ENCODE measurements at regions not wholly inside any gene's neighbourhood (a gene's known extent, or its start where the extent isn't known, plus 50 kb on each side); places are given as distances from the start of the nearest gene placed in this dataset.

DNA sequence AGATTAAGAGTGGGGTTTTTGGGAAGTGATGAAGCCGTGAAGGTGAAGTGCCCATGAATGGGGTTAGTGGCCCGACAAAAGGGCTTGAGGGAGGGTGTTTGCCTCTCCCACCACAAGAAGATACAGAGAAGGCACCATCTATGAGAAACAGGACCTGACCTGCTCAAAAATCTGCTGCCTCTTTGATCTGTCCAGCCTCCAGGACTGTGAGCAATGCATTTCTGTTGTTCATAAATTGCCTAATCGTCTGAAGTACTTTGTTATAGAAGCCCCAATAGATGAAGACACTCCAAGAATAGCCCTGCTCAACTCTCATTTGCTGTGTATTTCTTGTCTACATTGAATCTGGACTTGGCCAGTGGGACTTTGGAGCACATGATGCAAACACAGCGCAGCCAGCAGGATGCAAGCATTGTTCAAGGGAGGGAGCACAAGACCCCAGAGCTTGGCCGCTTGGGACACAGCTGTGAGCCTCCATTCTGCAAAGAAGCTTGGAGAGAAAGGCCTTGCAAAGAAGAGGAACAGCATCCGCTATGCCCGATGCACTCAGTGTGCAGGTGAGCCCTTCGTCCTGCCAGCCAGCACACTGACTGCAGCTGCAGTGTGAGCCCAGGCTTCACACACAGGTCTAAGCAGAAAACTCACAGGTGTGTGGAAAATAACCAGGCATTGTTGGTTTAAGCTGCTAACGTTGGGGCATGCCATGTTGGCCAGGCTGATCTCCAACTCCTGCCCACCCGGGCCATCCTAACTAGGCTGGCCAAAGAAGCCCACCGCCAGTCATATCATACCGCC is 73.2 kb upstream of the KLF6 start:
- TF ChIP-seq EP300 (IDR thresholded peaks at IDR 0.05; ENCODE audit: borderline replicate concordance) (no peak), NFIC (IDR thresholded peaks at IDR 0.05) (no peak), RAD21 (IDR thresholded peaks at IDR 0.05; ENCODE audit: low read depth) (no peak), EGR1 (IDR thresholded peaks at IDR 0.05) (no peak), TAF1 (IDR thresholded peaks at IDR 0.05; ENCODE audit: low read depth) (no peak), TCF12 (IDR thresholded peaks at IDR 0.05; ENCODE audit: low read depth) (no peak), TEAD4 (IDR thresholded peaks at IDR 0.05) (no peak), YY1 (IDR thresholded peaks at IDR 0.05; ENCODE audit: low read depth) (no peak), CEBPB (IDR thresholded peaks at IDR 0.05) (no peak), FOXM1 (IDR thresholded peaks at IDR 0.05; ENCODE audit: borderline replicate concordance, low read depth) (no peak), CREB1 (IDR thresholded peaks at IDR 0.05; ENCODE audit: low read depth) (no peak), ZBTB7A (IDR thresholded peaks at IDR 0.05; ENCODE audit: low read depth) (no peak)
- TF ChIP-seq, protein P1, sequence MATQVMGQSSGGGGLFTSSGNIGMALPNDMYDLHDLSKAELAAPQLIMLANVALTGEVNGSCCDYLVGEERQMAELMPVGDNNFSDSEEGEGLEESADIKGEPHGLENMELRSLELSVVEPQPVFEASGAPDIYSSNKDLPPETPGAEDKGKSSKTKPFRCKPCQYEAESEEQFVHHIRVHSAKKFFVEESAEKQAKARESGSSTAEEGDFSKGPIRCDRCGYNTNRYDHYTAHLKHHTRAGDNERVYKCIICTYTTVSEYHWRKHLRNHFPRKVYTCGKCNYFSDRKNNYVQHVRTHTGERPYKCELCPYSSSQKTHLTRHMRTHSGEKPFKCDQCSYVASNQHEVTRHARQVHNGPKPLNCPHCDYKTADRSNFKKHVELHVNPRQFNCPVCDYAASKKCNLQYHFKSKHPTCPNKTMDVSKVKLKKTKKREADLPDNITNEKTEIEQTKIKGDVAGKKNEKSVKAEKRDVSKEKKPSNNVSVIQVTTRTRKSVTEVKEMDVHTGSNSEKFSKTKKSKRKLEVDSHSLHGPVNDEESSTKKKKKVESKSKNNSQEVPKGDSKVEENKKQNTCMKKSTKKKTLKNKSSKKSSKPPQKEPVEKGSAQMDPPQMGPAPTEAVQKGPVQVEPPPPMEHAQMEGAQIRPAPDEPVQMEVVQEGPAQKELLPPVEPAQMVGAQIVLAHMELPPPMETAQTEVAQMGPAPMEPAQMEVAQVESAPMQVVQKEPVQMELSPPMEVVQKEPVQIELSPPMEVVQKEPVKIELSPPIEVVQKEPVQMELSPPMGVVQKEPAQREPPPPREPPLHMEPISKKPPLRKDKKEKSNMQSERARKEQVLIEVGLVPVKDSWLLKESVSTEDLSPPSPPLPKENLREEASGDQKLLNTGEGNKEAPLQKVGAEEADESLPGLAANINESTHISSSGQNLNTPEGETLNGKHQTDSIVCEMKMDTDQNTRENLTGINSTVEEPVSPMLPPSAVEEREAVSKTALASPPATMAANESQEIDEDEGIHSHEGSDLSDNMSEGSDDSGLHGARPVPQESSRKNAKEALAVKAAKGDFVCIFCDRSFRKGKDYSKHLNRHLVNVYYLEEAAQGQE (IDR thresholded peaks at IDR 0.05; ENCODE audit: low read depth) = no peak
- TF ChIP-seq, protein P2, sequence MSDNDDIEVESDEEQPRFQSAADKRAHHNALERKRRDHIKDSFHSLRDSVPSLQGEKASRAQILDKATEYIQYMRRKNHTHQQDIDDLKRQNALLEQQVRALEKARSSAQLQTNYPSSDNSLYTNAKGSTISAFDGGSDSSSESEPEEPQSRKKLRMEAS (IDR thresholded peaks at IDR 0.05) = no peak

Data from Ishikawa (cell line).